ENCODE measurements at regions not wholly inside any gene's neighbourhood (a gene's known extent, or its start where the extent isn't known, plus 50 kb on each side); places are given as distances from the start of the nearest gene placed in this dataset.

DNA sequence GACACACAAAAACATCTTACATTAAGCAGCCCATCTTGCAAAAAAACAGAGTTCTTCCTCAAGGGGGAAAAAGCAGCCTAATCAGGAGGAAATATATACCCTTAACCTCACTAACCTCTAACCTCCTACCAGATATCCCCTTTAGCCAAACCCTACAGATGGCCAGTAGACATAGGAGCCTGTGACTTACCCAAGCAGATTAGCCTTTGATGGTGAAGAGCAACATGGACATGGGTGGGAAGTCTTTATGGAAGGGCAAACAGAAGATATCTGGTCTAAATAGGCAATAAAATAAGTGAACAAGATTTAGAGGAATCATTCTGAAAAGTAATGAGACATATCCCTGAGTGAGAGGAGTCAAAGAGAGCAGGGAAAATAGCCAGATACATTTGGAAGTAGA, 119.4 kb upstream of the ARPP21 start:
- H3K4me1 Mint-ChIP-seq, result peaks cover 9% of the 10 kb centered on the region
- POLR2A ChIA-PET, result no interaction called here
- peaks cover 5% of the 10 kb centered on the region for H3K9me3 Mint-ChIP-seq
- TF ChIP-seq CBFB (CRISPR knock-in tag; IDR thresholded peaks at IDR 0.05; ENCODE audit: low read depth), result no peak
- TF ChIP-seq, protein P1, sequence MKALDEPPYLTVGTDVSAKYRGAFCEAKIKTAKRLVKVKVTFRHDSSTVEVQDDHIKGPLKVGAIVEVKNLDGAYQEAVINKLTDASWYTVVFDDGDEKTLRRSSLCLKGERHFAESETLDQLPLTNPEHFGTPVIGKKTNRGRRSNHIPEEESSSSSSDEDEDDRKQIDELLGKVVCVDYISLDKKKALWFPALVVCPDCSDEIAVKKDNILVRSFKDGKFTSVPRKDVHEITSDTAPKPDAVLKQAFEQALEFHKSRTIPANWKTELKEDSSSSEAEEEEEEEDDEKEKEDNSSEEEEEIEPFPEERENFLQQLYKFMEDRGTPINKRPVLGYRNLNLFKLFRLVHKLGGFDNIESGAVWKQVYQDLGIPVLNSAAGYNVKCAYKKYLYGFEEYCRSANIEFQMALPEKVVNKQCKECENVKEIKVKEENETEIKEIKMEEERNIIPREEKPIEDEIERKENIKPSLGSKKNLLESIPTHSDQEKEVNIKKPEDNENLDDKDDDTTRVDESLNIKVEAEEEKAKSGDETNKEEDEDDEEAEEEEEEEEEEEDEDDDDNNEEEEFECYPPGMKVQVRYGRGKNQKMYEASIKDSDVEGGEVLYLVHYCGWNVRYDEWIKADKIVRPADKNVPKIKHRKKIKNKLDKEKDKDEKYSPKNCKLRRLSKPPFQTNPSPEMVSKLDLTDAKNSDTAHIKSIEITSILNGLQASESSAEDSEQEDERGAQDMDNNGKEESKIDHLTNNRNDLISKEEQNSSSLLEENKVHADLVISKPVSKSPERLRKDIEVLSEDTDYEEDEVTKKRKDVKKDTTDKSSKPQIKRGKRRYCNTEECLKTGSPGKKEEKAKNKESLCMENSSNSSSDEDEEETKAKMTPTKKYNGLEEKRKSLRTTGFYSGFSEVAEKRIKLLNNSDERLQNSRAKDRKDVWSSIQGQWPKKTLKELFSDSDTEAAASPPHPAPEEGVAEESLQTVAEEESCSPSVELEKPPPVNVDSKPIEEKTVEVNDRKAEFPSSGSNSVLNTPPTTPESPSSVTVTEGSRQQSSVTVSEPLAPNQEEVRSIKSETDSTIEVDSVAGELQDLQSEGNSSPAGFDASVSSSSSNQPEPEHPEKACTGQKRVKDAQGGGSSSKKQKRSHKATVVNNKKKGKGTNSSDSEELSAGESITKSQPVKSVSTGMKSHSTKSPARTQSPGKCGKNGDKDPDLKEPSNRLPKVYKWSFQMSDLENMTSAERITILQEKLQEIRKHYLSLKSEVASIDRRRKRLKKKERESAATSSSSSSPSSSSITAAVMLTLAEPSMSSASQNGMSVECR (CRISPR knock-in tag; IDR thresholded peaks at IDR 0.05; ENCODE audit: borderline replicate concordance), result no peak
- TF ChIP-seq GABPB1 (CRISPR knock-in tag; IDR thresholded peaks at IDR 0.05), result no peak
- no peak for TF ChIP-seq NFATC4 (CRISPR knock-in tag; IDR thresholded peaks at IDR 0.05)
- TF ChIP-seq GTF2I (CRISPR knock-in tag; conservative IDR thresholded peaks at IDR 0.05), result no peak
- no peak for TF ChIP-seq ERG (CRISPR knock-in tag; IDR thresholded peaks at IDR 0.05)
- TF ChIP-seq PRDM15 (CRISPR knock-in tag; IDR thresholded peaks at IDR 0.05), result no peak
- no peaks in the 10 kb centered on the region for H3K36me3 Mint-ChIP-seq
- no peak for DNase-seq (ENCODE audit: low spot score)
- ATAC-seq, result no peak
- H3K4me3 Mint-ChIP-seq, result no peak overlapping the region
- H3K27me3 Mint-ChIP-seq (ENCODE audit: low read depth), result peaks cover 4% of the 10 kb centered on the region; the same call in 1 of the 2 replicates
- CTCF ChIA-PET, result no interaction called here
- H3K27ac Mint-ChIP-seq, result no peak overlapping the region

DNA sequence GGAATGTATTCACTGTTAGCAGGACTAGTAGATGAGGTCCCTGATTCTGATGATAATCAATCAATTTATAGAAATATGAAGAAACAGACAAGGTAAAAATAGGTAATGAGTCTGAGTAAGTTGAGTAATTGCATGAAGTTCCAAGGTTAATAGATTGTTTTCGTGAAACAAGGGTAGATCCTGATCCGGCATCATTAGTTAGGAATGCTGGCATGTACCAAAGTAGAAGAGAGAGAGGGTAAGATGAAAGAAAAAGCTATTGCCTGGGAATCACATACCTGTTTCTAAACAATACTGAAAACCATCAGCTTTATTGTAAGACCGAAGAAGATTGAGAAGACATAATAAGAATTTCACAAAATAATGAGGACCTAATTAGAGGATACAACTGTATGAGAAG, 118.1 kb upstream of the ARPP21 start:
- Mint-ChIP-seq H3K27me3 (ENCODE audit: low read depth) (peaks cover 4% of the 10 kb centered on the region; the same call in 1 of the 2 replicates), H3K4me3 (no peak overlapping the region), H3K9me3 (peaks cover 5% of the 10 kb centered on the region), H3K36me3 (no peaks in the 10 kb centered on the region), H3K27ac (no peak overlapping the region), H3K4me1 (peaks cover 10% of the 10 kb centered on the region)
- ChIA-PET CTCF (no interaction called here), POLR2A (no interaction called here)
- TF ChIP-seq, protein P2, sequence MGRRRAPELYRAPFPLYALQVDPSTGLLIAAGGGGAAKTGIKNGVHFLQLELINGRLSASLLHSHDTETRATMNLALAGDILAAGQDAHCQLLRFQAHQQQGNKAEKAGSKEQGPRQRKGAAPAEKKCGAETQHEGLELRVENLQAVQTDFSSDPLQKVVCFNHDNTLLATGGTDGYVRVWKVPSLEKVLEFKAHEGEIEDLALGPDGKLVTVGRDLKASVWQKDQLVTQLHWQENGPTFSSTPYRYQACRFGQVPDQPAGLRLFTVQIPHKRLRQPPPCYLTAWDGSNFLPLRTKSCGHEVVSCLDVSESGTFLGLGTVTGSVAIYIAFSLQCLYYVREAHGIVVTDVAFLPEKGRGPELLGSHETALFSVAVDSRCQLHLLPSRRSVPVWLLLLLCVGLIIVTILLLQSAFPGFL (CRISPR knock-in tag; IDR thresholded peaks at IDR 0.05; ENCODE audit: borderline replicate concordance), result no peak
- TF ChIP-seq, protein P3, sequence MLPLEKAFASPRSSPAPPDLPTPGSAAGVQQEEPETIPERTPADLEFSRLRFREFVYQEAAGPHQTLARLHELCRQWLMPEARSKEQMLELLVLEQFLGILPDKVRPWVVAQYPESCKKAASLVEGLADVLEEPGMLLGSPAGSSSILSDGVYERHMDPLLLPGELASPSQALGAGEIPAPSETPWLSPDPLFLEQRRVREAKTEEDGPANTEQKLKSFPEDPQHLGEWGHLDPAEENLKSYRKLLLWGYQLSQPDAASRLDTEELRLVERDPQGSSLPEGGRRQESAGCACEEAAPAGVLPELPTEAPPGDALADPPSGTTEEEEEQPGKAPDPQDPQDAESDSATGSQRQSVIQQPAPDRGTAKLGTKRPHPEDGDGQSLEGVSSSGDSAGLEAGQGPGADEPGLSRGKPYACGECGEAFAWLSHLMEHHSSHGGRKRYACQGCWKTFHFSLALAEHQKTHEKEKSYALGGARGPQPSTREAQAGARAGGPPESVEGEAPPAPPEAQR (CRISPR knock-in tag; IDR thresholded peaks at IDR 0.05), result no peak
- TF ChIP-seq JAZF1 (CRISPR knock-in tag; IDR thresholded peaks at IDR 0.05), result no peak
- no peak for TF ChIP-seq NFATC4 (CRISPR knock-in tag; IDR thresholded peaks at IDR 0.05)
- TF ChIP-seq ZNF263 (CRISPR knock-in tag; IDR thresholded peaks at IDR 0.05; ENCODE audit: low read depth), result no peak
- TF ChIP-seq CREM (CRISPR knock-in tag; IDR thresholded peaks at IDR 0.05), result no peak
- no peak for TF ChIP-seq RORB (CRISPR knock-in tag; IDR thresholded peaks at IDR 0.05)
- TF ChIP-seq NFYB (CRISPR knock-in tag; conservative IDR thresholded peaks at IDR 0.05; ENCODE audit: low read depth), result no peak
- TF ChIP-seq MYBL2 (CRISPR knock-in tag; IDR thresholded peaks at IDR 0.05), result no peak
- no peak for TF ChIP-seq ATF6 (CRISPR knock-in tag; IDR thresholded peaks at IDR 0.05)
- no peak for TF ChIP-seq SMAD3 (CRISPR knock-in tag; IDR thresholded peaks at IDR 0.05; ENCODE audit: borderline replicate concordance)
- no peak for ATAC-seq
- no peak for DNase-seq (ENCODE audit: low spot score)

All from WTC11 (cell line).